HG03442 (cell line): ENCODE measurements at regions not wholly inside any gene's neighbourhood (a gene's known extent, or its start where the extent isn't known, plus 50 kb on each side); places are given as distances from the start of the nearest gene placed in this dataset.
A peak's percentile ranks its signal among the peaks of the same experiment; 100 is the strongest.

Source experiments
- ATAC-seq: cut with Tn5 transposase; IDR thresholded peaks from one replicate; pipeline ENCODE4 v1.9.1; 2021; ENCODE audit warnings: mild to moderate bottlenecking, moderate library complexity; ENCODE audit not compliant: unreplicated experiment

DNA sequence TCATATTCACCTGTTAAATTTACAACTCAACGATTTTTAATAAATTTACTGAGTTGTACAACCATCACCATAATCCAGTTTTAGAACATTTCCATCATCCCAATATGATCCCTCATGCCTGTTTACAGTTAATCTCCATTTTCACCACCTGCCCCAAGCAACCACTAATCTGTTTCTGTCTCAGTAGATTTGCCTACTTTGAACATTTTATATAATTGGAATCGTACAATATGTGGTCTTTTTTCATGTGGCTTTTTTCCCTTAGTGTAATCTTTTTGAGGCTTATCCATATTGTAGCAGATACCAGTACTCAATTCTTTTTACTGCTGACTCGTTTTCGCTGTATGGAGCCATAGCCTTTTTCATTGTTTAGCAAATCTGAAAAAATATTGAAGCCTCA, 123.3 kb upstream of the STT3B start:
- ATAC-seq: no peak

DNA sequence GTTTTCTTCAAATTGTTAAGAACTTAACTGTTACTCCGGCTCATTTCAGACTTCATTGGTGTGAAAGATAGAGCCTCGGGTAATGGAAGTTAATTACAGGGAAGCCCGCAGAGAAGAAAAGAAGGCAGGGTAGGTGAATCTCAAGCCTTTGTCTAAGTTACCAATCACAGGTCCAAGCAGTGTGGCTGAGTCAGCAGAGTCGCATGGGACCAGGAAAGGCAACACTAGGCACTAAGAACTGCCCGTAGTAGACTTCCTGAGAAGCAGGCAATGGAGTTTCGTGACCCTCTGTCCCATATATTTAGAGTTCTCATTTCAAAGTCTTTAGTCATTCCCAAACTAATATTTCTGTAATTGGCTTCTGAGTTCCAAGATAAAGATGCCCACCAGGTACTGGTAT, 122.9 kb upstream of the STT3B start:
- ATAC-seq: no peak

DNA sequence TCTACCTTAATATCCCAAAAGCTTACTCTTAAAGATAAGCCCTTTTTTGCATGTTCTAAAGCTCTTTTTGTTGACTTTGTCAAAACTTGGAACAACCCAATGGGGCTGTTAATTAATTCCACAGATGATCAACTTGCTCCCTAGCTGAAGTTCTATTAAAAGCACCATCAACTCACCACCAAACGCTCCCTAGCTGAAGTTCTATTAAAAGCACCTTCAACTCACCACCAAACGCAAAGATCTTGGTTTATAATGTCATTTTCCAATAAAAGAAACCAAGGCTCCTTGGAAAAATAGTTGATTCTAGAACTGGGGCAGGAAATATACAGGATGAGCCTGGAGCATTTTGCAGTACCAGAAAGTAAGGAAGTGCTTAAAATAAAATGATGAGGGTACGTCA, 122.3 kb upstream of the STT3B start:
- ATAC-seq: no peak

DNA sequence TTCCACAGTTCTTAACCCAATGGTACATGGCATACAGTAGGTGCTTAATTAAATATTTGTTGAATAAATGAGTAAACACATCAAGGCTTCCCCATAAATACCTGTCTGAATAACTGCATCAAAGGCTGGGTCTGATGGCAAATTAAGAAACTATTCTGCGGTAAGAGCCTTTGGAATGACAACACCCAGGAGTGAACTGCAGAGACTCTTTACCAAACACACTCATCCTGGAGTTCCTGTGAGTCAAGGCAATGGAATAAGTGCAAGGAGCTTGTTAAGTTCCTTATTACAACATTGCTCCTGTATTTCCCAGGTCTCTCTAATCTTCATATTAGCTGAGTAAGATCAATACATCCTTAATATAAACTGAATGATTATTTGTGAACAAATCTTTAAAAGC, 119.9 kb upstream of the STT3B start:
- ATAC-seq: no peak

DNA sequence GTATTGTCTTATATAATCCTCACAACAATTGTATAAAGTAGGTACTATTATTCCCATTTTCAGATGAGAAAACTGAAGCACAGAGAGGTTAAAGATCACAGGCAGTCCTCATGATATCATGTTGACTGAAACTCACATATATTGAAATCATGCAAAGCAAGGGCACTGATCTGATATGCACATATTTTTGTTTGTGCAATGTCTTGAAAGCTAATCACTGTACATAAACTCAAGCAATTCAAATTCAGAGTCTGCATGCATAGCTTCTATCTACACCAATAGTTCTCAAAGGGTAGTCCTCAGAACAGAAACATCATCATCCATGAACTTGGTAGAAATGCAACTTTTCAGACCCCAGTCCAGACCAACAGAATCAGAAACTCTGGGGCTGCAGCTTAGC, 119.2 kb upstream of the STT3B start:
- ATAC-seq: no peak

DNA sequence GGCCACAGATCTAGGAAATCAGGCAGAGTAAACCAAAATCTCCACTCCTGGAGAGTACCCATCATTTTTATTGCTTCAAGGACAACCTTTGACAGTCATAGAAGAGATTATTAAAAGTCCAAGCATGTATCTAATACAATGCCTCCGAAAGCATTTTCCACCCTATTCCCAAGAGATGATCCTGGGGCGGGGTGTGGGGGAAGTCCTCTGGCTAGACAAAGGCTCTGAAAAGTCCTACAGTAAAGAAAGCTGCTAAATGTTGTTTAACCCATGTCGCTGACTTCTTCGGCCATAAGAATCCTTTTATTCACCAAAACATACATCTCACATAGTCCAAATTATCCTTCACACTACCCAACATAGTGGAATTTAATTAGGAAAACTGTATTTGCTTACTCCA, 115.7 kb upstream of the STT3B start:
- no peak for ATAC-seq

DNA sequence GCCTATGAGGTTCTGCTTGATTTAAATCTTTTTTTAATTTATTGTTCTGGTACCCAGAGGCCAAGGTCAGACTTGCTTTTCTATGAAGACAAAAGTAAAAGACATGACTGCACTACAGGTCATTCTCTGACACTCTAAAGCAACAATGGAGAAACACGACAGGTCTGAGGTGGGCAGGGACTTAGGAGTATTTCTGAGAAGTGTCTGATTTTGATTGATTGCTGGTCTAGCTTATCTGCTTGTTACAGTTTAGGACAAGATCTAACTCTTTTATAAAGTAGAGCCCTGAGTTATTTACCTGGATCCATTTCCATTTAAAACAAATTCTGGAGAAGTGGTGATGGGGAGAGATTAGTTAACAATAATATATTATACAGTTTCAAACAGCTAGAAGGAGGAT, 115.2 kb upstream of the STT3B start:
- no peak for ATAC-seq

DNA sequence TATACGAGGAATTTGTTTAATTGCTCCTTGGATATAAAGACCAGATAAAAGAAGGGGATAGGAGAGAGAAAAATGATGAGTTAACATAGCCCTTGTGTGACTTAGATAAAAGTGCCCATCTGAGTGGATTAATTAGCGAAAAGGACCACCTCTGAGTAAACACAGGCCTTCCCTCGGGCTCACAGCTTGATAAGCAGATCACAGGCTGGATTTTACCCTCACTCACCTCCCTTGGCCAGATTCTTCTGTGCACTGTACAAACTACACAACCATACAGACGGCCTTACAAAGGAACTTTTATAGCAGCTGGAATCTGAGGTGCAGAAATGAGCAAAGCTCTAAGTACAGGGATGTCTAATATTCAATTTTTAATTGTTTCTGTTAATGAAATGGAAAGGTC, 112.4 kb upstream of the STT3B start:
- ATAC-seq: no peak

DNA sequence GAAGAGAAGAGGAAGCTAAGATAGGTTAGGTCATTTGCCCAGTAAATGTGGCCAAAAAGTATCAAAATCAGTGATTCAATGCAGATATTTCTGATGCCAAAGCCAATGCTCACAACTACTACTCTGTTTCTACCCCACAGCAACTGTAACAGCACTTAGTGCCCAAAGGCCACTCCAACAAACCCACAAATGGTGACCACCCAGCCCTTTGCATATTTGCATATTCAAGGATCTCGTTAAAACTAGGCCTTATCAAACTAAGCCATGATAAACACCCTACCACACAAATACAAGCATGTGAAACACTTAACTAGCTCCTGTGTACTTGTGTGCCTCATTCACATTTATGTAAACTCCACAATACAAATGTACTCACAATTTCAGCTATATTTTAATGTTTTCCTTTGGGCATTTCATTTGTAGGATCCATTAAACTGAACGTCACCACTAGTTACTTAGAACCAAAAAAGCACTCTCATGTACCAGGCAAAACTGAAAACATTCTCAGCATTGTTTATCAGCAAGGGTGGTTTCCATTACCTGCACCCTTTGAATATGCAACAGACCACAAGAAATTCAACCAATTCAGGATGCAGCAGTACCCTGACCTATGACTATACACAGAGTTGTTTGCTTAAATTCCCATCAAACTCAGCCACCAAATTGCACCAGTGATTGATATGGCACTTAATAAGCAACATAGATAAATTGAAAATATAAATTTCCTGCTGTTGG, 111.2 kb upstream of the STT3B start:
- ATAC-seq: peak; percentile 83

DNA sequence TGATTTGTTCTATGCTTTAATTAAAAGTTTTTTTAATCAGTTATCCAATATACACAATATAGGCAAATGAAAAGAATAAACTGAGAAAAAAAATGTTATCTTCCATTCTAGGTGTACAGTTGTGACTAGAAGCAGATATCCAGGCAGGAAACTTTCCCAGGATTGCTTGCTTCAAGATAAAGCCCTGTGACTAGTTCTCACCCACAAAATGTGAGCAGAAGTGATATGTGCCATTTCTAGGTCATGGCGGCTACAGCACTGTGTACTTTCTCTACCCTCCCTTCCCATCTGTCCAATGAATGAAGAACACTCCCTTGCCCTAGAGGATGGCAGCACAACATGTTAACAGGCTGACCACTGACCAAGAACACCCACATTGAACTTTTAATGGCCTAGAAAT, 110.5 kb upstream of the STT3B start:
- no peak for ATAC-seq

DNA sequence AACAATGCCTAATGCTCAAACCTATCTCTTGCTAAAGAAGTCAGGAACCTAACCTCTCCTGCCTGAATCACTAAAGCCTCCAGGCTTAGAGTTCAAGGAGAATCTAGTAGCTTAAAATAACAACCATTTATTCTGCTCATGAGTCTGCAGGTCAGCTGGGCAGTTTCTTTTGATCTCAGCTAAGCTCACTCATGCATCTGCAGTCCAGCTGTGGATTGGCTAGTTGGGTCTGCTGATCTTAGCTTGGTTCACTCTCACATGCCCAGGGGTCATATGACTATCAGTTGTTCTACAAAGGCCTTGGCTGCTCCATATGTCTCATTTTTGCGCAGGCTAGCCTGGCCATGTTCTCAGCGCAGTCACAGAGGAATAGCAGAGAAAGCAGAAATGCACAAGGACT, 109.2 kb upstream of the STT3B start:
- ATAC-seq: no peak

DNA sequence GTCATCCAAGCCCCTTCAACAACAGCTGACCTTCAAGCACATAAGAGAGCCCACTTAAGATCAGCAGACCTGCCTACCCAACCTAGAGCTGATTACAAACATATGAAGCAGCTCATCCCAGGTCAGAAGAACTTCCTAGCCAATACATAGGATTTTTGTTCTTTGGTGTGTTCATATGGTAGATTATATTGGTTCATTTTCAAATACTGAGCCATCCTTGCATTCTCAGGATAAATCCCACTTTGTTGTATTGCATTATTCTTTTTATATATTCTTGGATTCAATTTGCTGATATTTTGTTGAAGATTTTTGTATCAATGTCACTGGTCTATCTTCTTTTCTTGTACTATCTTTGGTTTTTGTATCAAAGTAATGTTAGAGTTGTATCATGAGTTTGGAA, 107.3 kb upstream of the STT3B start:
- ATAC-seq: no peak

DNA sequence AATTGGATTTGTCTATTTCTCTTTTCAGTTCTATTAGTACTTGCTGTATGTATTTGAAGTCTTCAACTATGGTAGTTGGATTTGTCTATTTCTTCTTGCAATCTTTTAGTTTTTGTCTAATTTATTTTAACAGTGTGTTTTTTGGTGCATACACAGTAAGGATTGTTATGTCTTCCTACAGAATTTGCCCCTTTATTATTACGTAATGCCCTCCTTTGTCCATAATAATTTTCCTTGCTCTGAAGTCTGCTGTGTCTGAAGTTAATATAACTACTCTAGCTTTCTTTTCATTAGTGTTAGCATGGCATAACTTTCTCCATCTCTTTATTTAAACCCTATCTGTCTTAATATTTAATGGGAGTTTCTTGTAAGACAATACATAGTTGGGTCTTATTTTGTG, 105.1 kb upstream of the STT3B start:
- no peak for ATAC-seq

DNA sequence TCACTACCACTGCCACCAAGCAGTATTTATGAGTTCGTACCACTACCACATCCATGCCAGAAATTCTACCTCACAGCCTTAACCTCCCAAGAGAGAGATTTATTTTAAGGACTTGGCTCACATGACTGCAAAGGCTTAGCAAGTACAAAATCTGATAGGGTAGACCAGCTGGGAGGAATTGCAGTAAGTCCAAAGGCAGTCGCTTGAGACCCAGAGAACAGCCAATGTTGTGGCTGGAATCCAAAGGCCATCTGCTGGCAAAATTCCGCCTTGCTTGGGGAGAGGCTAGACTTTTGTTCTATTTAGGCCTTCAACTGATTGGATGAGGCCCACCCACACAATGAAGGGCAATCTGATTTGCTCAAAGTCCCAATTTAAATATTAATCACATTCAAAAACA, 101.4 kb upstream of the STT3B start:
- ATAC-seq: no peak

DNA sequence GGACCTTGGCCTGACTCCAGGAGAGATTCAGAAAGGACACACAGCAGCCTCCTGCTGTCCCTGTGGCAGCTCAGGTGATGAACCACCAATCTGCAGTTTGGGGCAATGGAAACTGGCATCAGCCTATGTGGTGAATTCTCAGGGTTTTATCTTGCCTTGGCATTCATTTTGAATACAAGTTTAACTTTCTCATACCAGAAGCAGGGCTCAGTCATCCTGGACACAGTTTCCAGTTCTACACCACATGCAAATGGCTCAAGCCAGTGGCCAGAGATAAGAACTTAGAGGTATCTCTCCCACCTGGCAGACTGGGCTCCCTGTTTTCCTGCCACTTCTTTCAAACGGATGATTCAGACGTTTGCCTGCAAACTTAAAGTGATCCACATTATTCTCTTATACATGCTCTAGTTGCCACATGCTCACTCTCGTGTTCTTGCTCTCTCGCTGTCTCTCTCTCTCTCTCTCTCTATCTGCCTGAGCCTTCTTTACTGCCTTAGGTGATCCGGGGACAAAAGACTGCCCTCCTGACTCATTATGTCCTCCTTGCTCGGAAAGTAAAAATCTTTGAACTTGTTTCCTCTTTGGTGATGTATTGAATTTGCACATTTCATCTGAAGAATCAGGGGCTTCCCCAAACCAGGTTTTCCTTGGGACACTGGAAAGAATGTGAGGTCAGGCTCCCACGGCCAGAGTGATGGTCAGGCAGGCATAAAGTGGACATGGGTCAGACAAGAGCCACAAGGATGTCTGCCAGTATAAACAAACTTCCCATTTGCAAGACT, 99.6 kb upstream of the STT3B start:
- ATAC-seq: peak; percentile 28

DNA sequence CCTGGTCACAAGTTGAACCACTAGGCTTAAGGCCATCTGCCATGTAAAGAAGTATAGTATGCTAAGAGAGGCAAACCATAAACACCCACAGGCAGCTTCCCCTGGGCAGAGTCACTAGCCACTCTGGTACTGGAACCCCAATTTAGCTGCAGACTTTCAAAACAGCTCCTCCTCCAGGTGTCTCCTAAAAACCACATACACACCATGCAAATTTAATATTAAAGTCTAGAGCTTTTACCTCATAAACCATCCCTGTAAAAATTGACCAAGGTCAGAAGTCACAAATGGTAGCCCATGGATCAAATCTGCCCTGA, 99.1 kb upstream of the STT3B start:
- peak; percentile 78 for ATAC-seq

DNA sequence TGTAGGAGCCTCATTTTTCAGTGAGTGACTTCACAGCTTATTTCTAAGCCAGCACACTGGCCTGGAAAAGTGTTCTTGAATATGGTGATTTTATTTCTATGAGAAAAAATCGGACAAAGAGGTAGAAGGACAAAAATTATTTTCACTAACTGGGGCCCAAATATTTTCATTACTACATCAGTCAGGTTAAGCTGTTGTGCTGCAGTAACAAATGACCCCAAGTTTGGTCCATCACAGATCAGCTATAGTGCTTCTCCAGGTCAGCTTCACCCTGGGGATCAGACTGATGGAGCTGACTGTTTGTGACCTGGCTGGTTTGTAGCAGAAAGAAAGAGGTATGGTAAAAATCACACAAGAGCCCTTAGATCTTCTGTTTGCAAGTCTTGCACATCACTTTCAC, 97.9 kb upstream of the STT3B start:
- no peak for ATAC-seq

DNA sequence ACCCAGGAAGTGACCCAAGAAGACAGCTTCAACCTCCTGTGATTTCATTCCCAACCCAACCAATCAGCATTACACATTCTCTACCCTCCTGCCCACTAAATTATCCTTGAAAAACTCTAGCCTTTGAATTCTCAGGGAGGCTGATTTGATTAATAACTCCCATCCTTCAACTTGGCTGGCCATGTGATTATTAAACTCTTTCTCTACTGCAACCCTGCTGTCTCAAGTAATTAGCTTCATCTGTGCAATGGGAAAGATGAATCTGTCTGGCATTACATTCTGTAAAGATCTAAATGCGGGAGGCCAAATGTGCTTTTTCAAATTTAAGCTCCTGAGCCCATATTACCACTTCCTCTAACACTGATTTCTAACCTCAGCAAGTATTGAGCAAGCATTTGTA, 95.9 kb upstream of the STT3B start:
- no peak for ATAC-seq

DNA sequence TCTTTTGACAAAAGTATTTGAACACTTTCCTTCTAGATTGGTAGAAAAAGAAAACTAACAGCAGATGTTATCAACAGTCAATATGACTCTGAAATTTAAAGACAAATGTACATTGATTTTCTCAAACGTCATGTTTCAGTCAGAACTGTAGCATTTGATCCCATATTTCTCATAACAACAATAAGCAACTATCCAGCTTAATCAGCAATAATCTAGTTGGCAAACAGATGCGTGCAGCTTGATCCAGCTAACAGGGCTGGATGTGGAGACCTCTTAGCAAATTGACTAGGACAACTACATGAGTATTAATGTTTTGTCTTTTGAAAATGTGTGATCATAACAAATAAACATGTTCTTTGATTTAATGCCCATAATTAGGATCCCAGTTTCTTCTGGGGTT, 94.0 kb upstream of the STT3B start:
- no peak for ATAC-seq

DNA sequence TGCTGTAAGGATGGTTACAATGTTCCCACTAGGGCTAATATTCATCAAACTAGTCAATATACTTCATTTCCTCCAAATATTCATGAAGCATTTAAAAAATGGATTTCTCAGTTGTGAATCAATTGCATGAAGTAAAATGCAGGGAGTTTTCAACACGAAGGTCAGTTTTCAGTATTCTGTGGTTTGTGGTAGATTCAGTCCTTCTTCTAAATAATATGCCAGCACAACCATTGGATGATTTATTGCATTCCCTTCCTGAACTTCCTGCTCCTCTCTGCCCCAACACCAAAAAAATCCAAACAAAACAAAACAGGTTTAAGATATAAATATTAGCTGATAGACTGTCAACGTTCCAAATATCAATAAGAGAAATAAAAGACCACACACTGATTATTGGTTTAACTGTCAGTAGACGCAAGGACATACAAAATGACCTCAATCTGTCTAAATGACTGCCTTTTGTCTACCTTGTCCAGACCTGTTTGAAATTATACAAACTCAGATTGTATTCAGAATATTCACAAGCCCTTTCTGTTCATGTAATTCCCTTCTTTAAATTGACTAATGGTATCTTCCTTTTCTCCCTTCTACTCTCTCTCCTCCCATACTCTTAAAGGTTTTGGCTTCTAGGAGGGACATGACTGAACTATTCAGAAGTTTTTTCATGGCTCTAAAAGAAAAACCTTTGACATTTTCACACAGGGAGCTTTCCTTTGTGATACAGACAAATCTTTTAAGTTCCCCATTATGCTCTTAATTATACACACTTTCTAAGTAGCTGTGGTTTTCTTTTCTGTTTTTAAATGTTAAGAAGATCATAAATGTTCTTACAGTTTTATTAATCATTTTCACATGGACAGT, 92.6 kb upstream of the STT3B start:
- ATAC-seq: no peak

DNA sequence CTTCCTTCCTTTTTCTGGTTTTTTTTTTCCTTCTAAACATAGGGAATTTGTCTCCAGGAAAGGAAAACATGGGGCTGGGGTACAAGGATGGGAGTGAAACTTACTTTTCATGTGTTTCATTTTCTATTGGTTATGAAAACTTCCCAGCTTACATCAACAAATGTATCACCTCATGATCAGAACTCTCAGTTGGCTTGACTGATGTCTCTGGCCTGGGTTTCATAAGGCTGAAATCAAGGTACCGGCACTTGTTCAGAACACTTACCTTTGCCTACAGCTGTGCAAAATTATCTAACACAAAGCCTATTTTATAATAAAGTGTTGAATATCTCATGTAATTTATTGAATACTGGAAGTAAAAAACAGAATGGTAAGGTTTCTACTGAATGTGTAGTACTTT, 91.8 kb upstream of the STT3B start:
- no peak for ATAC-seq

DNA sequence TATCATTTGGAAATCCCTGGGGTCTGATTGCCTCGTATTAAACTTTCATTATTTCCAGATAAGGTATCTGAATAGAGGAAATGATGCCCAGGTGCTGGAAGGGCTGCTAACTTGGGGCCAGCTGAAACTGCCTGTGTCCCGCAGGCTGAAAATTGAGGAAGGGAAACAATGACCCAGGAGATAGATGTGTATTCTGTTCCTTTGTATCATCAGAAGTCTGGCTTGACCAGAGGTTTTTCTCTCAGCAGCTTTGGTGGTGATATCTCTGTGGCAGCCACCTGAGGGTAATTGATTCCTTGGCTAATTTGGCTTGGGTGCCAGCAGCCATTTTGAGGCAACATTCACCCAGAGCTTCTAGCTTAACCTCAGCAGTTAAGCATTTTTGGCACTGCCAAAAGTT, 90.0 kb upstream of the STT3B start:
- ATAC-seq: no peak
